GM18873 (cell line): ENCODE measurements at regions not wholly inside any gene's neighbourhood (a gene's known extent, or its start where the extent isn't known, plus 50 kb on each side); places are given as distances from the start of the nearest gene placed in this dataset.

Experiments
- ATAC-seq: cut with Tn5 transposase; IDR thresholded peaks from one replicate; pipeline ENCODE4 v1.9.1; 2021; ENCODE audit warnings: mild to moderate bottlenecking, moderate library complexity, moderate number of reproducible peaks; ENCODE audit not compliant: unreplicated experiment, low FRiP score

DNA sequence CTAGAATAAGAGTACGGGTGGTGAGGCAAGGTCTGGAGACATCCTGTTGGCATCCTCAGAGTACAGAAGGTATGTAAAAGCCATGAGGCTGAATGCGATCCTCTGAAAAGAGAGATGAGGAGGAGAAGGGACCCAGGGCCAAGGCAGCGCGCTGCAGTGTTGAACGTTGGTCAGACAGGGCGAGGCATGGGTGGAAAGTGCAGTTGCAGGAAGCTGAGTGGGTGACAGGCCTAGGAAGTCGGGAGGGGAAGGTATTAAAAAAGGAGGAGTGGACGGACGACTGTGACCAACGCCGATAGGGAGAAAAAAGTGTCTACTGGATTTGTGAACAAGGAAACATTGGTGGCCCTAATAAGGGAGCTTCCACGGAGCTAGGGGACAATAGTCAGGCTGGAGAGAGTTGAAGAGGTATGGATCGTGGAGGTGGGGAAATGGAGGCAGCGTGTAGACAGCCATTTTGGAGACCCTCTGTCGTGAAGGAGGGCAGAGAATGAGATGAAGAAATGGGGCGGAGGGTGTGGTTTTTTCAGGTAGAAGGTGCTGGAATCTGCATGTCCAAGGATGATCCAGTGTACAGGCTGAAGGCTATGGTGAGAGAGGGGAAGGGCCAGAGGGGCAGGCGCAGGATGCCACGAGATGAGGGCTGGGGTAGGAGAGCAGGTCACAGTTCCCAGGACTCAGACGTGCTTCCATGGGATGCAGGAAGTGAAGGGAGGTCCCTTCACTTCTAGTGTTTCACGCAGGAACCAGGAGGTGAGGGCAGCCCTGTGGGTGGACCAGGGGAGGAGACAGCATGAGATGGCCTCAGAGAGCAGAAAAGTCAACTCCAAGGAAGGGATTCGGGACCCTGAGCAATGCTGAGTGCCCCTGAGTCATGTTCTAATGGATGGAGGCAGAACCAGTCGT is 115.9 kb downstream of the ASB7 start:
- no peak for ATAC-seq

DNA sequence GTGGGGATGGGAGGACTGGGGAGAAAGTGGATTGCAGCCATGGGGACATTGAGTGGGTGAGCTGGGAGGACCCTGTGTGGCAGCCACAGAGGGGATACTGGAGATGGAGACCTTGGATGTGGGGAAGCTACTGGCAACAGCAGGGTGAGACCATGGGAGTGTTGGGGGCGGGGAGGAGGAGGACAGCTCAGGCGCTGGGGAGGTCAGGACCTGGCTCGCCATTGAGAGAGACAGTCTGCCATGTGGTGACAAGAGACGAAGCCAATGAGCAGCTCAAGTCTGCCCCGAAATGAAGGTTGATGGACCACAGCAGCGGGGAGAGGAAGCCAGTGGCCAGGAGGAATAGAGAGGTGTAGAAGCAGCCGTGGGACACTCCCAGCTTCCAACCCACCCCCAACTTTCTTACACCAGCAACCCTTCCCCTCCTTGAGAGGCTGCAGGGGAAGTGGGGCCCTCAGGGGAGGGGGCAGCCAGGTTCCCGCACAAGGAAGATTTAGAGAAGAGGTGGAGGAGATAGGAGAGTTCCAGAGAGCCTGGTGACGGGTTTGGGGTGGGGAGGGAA is 118.1 kb downstream of the ASB7 start:
- ATAC-seq = no peak

DNA sequence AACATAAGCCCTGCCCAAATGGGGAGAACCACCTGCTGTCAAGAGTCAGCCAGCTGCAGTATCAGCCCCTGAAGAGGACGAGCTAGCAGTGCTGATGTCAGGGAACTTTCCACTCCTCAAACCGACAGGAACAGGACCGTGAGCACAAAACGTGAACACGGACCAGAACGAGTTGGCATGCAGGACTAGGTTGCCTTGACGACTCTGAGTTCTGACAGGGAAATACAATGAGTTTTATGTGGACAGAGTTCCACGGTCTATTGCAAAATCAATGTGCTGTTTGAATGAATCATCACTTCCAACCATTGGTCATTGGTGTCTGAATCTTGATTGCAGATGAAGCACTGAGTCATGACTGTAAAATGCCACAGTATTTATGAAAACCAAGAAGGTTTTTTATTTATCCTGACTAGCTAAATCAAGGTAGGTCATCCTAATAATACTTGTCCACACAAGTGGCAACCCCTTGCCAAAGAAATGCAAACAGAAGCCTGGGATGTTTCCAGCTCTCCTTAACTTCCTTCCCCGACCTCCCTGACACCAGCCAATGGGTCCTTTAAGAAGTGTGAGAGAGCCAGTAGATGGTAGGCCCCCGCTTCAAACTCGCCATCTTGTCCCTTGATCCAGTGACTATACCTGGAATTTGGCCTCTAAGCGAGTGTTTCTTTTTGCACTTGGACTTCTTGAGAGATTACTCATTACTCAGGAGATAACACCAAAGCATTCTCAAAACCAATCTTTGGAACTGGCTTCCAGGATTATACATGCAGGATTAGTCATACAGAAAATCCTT is 119.6 kb downstream of the ASB7 start:
- ATAC-seq = no peak

DNA sequence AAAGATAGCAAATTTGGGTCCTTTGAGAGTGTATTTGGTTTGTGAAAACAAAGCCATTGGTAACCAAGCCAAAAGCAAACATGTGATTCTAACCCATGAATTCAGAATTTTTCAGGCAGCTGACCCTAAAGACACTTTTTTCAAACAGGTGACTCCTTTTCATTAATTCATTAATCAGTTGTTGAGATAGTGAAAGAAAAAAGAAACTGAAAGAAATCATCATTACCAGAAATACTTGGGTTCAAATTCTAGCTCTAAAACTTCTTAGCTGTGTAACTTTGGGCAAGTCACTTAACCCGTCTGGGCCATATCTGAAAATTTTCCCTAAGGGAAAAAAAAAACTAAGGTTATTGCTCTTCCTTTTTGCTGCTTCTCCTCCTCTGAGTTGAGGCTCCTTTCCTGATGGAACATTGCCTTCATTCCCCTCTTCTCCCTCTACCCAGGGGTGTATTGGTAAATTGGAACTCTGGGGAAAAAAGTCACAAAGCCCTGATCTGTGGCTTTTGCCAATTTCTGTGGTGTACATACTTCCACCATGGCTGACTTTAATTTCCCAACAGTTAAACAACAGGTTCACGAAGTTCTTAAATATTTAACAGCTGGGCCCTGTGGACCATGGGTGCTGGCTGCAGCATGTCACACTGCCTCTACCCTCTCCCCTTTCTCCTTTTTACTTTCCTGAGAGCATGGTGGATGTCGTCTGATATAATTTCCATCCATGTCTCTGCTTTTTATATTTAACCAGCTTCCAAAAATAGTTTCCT is 120.3 kb downstream of the ASB7 start:
- ATAC-seq = no peak

- no peak for ATAC-seq
These were observed 121.0 kb downstream of the ASB7 start for GRCh38 chr15:100723315-100723801.

- ATAC-seq = no peak
These were observed 123.0 kb downstream of the ASB7 start for GRCh38 chr15:100725121-100726069.

DNA sequence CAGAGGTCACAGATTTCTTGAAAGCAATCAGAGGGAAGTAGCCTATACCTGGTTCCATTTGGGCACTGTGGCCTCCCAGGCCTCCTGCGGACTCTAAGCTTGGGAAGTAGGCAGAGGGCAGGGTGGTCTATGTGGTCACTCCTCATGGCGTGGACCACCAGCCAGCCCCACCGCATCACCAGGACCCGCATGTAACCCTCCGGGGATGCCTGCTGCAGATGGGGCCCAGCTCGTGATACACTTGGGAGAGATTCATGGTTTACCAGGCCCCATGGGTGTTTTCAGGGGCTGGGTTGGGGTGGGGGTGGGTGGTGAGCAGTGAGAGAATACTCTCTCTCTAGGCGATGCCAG is 123.7 kb downstream of the ASB7 start:
- ATAC-seq = no peak

GRCh38 chr15:100726421-100727190 is 124.2 kb downstream of the ASB7 start:
- ATAC-seq = no peak

DNA sequence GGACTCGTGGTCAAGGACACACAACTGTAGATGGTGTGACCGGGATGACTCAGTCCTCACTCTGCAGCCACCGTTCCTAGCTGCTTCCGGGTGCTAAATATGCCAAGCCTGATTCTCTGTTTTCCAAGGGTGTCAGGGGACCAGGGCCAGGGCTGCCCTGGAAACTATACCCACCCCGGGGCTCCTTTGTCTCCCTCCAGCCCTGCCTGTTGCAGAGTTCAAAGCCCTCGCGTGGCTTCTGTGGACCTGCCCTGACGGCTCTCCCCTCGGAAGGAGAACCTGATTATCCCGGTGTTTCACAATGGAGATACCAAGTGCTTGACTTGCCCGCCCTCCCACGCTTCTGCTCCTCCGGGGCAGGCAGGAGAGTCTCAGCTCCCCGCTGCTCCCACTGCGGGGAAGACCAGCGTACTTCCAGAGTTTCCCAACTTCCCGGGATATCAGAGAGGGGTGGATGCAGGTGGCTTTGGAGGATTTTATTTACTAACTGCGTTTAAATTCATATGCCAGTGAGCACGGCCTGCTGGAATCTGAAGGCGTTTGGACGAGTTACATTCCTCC is 125.0 kb downstream of the ASB7 start:
- ATAC-seq = no peak

GRCh38 chr15:100728371-100729201 is 126.2 kb downstream of the ASB7 start:
- no peak for ATAC-seq

GRCh38 chr15:100729461-100729860 is 127.1 kb downstream of the ASB7 start:
- no peak for ATAC-seq

DNA sequence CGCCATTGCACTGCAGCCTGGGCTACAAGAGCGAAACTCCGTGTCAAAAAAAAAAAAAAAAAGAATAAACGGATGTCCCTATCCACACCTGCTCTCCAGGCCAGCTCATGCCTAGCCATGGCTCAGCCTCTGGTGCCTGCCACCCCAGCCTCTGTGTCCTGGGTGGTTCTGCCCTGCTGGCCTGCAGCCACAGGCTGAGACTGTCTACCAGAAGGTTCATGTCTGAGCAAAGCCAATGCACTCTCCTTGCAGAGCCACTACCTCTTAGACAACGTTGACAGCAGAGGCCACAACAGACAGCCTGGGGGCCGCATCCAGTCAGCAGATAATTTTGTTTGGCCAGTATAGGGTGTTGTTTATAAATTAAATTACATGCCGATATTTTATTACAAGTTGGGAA is 127.7 kb downstream of the ASB7 start:
- no peak for ATAC-seq

- no peak for ATAC-seq
These were observed 128.4 kb downstream of the ASB7 start for GRCh38 chr15:100730655-100731266.

GRCh38 chr15:100731267-100732152 is 129.1 kb downstream of the ASB7 start:
- no peak for ATAC-seq

GRCh38 chr15:100732211-100733055 is 130.0 kb downstream of the ASB7 start:
- no peak for ATAC-seq
